CD8-positive, alpha-beta memory T cell (primary cell): ENCODE measurements at regions not wholly inside any gene's neighbourhood (a gene's known extent, or its start where the extent isn't known, plus 50 kb on each side); places are given as distances from the start of the nearest gene placed in this dataset.

Experiments used
- CTCF ChIA-PET: fragments of 350-600 bp; sonication (Branson Sonifier 250); formaldehyde crosslinking; loops from one replicate; lab custom pipeline; 2021; ENCODE audit warnings: antibody characterized with exemption; lab: Charles Lee
- POLR2A ChIA-PET: fragments of 350-600 bp; sonication (Branson Sonifier 250); formaldehyde crosslinking; loops from one replicate; lab custom pipeline; 2021; ENCODE audit warnings: antibody characterized with exemption; lab: Charles Lee
- DNase-seq, 5 donors: peaks; one replicate each; pipeline versions ENCODE4 v3.0.0 to v3.0.0-alpha.2; 2020 to 2022; ENCODE audit warnings: mixed read lengths in 1 of 5
- H3K27ac ChIP-seq: one replicate; pipeline ENCODE4 v1.7.0; 2013; ENCODE audit warnings: low read depth, mild to moderate bottlenecking, low read length, moderate library complexity
- H3K27me3 ChIP-seq: 2 replicates; pipeline ENCODE4 v1.7.0; 2013; ENCODE audit warnings: low read length, mild to moderate bottlenecking; ENCODE audit not compliant: insufficient read depth, poor library complexity, severe bottlenecking
- H3K36me3 ChIP-seq: 2 replicates; pipeline ENCODE4 v1.7.0; 2013; ENCODE audit warnings: mild to moderate bottlenecking, low read length, moderate library complexity; ENCODE audit not compliant: insufficient read depth
- H3K4me1 ChIP-seq: 2 replicates; pipeline ENCODE4 v1.7.0; 2013; ENCODE audit warnings: mild to moderate bottlenecking, low read length, moderate library complexity; ENCODE audit not compliant: insufficient read depth
- H3K4me3 ChIP-seq: 2 replicates; pipeline ENCODE4 v1.7.0; 2013; ENCODE audit warnings: mild to moderate bottlenecking, low read length
- H3K9me3 ChIP-seq: 2 replicates; pipeline ENCODE4 v1.7.0; 2013; ENCODE audit warnings: mild to moderate bottlenecking, low read length
- H3K27ac Mint-ChIP-seq, 8 donors: one replicate each; pipeline ENCODE4 v1.8.0; 2020 to 2021; ENCODE audit warnings: mixed read lengths in 8 of 8, mild to moderate bottlenecking in 6 of 8, inconsistent platforms in 3 of 8, moderate library complexity in 3 of 8
- H3K27me3 Mint-ChIP-seq, 2 donors: one replicate each; pipeline ENCODE4 v1.8.0; 2020 to 2021; ENCODE audit warnings: mixed read lengths in 2 of 2, mild to moderate bottlenecking in 1 of 2, moderate library complexity in 1 of 2
- H3K36me3 Mint-ChIP-seq, 3 donors: one replicate each; pipeline ENCODE4 v1.8.0; 2020 to 2021; ENCODE audit warnings: mixed read lengths in 3 of 3, inconsistent platforms in 1 of 3, mild to moderate bottlenecking in 1 of 3
- H3K4me1 Mint-ChIP-seq, 3 donors: one replicate each; pipeline ENCODE4 v1.8.0; 2020 to 2021; ENCODE audit warnings: mixed read lengths in 3 of 3, inconsistent platforms in 1 of 3, mild to moderate bottlenecking in 1 of 3
- H3K4me3 Mint-ChIP-seq, 7 donors: one replicate each; pipeline ENCODE4 v1.8.0; 2020 to 2021; ENCODE audit warnings: mixed read lengths in 7 of 7, mild to moderate bottlenecking in 6 of 7, moderate library complexity in 4 of 7, inconsistent platforms in 2 of 7
- H3K9me3 Mint-ChIP-seq, 5 donors: one replicate each; pipeline ENCODE4 v1.8.0; 2020 to 2022; ENCODE audit warnings: mixed read lengths in 5 of 5, mild to moderate bottlenecking in 3 of 5, moderate library complexity in 2 of 5, inconsistent platforms in 1 of 5

DNA sequence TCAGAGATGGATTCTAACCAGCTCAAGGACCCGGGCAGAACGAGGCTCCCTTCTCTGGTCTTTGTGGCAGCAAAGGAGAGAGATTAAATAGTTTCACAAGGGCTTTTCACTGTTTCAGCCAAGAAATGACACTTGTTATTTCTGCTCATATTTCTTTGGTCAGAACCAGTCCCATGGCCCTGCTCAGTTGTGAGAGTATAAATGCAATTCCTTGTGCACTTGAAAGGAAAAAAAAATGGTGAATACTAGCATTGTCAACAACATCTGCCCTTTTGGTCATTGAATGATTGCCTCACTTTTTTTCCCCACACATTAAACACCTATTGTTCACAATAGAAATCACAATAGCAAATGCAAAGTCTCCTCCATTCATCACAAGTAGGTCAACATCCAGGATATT lies 104.4 kb downstream of the RDH14 start:
- ChIA-PET CTCF (no interaction called here), POLR2A (no interaction called here)
- no peaks in the 10 kb centered on the region for H3K4me1 Mint-ChIP-seq

DNA sequence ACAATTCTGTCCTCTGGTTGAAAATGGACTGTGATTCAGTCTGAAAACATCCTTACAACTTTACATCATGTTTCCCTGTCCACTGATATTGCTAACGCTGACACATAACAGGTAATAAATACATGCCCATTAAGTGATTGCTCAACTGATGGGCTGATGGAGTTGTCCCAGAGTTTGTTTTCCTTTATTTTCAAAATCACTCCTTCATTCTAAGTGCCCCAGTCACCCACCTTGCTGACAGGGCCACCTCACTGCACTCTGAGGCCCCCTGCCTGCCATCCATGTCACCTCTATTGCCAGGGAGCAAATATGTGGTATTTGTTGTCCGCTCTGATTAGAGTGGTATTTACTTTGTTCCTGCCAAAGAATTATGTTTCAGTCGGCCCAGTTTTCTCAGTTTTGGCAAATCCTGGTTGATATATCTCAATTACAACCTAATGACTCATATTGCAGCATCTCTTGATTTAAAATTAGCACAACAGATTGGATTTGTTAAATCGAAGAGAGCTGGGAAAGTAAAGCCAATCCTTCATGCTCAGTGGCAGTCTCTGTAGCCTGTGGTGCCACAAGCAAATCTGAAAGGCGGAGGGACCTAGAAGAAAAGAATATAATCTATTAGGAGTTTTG lies 105.1 kb downstream of the RDH14 start:
- H3K4me1 ChIP-seq, result no peaks in the 10 kb centered on the region
- no peaks in the 10 kb centered on the region for H3K4me1 Mint-ChIP-seq
- H3K27ac Mint-ChIP-seq, result no peak overlapping the region
- peaks cover 0 to 10% (median 0%) of the 10 kb centered on the region in 5 donors for H3K9me3 Mint-ChIP-seq
- H3K9me3 ChIP-seq, result no peaks in the 10 kb centered on the region
- CTCF ChIA-PET, result no interaction called here
- H3K36me3 Mint-ChIP-seq, result no peaks in the 10 kb centered on the region
- no peak for DNase-seq
- POLR2A ChIA-PET, result no interaction called here
- H3K36me3 ChIP-seq, result no peaks in the 10 kb centered on the region
- peaks cover 5 to 17% of the 10 kb centered on the region in 2 donors for H3K27me3 Mint-ChIP-seq
- no peaks in the 10 kb centered on the region for H3K27me3 ChIP-seq
- no peak overlapping the region for H3K4me3 Mint-ChIP-seq
- no peak overlapping the region for H3K27ac ChIP-seq
- H3K4me3 ChIP-seq, result no peak overlapping the region

More for the DNA sequence above, 104.4 kb downstream of the RDH14 start:
- peaks cover 5 to 13% of the 10 kb centered on the region in 2 donors for H3K27me3 Mint-ChIP-seq
- DNase-seq, result no peak
- Histone ChIP-seq H3K36me3 (no peaks in the 10 kb centered on the region), H3K27me3 (no peaks in the 10 kb centered on the region), H3K27ac (no peak overlapping the region), H3K4me1 (no peaks in the 10 kb centered on the region), H3K9me3 (no peaks in the 10 kb centered on the region), H3K4me3 (no peak overlapping the region)
- no peak overlapping the region for H3K27ac Mint-ChIP-seq
- H3K36me3 Mint-ChIP-seq, result no peaks in the 10 kb centered on the region
- H3K4me3 Mint-ChIP-seq, result no peak overlapping the region
- H3K9me3 Mint-ChIP-seq, result peaks cover 0 to 10% (median 4%) of the 10 kb centered on the region in 5 donors

DNA sequence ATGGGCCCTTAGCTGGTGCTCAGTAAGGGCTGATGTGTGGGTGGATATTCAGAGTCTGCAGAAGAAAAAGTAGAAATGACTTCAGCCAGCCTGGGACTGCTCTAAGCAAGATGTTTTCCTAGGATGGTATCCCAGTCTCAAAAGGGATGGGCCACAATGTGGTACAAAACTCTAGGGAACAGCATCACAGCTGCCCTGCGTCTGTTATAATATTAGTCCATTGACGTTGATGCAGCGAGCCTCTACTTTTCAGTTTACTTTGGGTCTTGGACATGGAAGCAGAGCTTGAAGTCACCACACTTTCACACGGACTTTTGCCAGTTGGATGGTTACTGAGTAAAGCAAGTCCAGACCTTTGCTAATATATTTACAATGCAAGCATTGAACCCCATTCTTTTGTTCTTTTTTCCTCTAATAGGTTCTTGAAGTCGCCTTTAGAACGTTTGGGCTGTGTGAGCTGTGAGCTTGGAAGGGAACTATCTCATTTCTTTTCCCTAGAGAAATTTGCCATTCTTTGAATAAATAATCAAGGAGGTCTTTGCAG lies 105.7 kb downstream of the RDH14 start:
- Mint-ChIP-seq H3K27me3 (peaks cover 3 to 18% of the 10 kb centered on the region in 2 donors), H3K27ac (no peak overlapping the region), H3K36me3 (no peaks in the 10 kb centered on the region), H3K4me1 (no peaks in the 10 kb centered on the region), H3K9me3 (peaks cover 0 to 7% (median 0%) of the 10 kb centered on the region in 5 donors), H3K4me3 (no peak overlapping the region)
- no peak overlapping the region for H3K27ac ChIP-seq
- ChIA-PET CTCF (no interaction called here), POLR2A (no interaction called here)
- no peak for DNase-seq
- H3K27me3 ChIP-seq, result no peaks in the 10 kb centered on the region
- no peaks in the 10 kb centered on the region for H3K36me3 ChIP-seq
- H3K4me3 ChIP-seq, result no peak overlapping the region
- H3K9me3 ChIP-seq, result no peaks in the 10 kb centered on the region
- H3K4me1 ChIP-seq, result no peaks in the 10 kb centered on the region

DNA sequence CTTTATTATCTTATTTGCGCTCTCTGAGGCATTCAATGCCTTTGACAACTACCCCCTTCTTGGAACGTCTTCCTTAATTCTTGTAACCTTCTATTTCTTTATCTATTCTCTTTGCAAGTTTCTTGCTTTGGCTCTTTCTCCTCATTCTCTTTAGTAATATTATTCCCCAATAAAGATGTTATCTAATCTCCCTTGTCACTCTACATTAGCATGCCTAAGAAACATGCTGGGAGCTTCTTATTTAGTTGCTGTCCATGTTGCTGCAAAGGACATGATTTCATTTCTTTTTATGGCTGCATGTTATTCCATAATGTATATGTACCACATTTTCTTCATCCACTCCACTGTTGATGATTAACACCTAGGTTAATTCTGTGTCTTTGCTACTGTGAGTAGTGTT lies 113.7 kb downstream of the RDH14 start:
- H3K36me3 ChIP-seq, result no peaks in the 10 kb centered on the region
- no peak overlapping the region for H3K4me3 ChIP-seq
- no peak overlapping the region for H3K27ac ChIP-seq
- H3K27ac Mint-ChIP-seq, result no peak overlapping the region
- DNase-seq, result no peak
- POLR2A ChIA-PET, result no interaction called here
- H3K27me3 ChIP-seq, result no peaks in the 10 kb centered on the region
- H3K9me3 Mint-ChIP-seq, result no peaks in the 10 kb centered on the region
- H3K4me3 Mint-ChIP-seq, result no peak overlapping the region
- H3K4me1 ChIP-seq, result no peaks in the 10 kb centered on the region
- no peaks in the 10 kb centered on the region for H3K36me3 Mint-ChIP-seq
- peaks cover 3 to 28% of the 10 kb centered on the region in 2 donors for H3K27me3 Mint-ChIP-seq
- no peaks in the 10 kb centered on the region for H3K9me3 ChIP-seq
- no peaks in the 10 kb centered on the region for H3K4me1 Mint-ChIP-seq
- CTCF ChIA-PET, result no interaction called here

DNA sequence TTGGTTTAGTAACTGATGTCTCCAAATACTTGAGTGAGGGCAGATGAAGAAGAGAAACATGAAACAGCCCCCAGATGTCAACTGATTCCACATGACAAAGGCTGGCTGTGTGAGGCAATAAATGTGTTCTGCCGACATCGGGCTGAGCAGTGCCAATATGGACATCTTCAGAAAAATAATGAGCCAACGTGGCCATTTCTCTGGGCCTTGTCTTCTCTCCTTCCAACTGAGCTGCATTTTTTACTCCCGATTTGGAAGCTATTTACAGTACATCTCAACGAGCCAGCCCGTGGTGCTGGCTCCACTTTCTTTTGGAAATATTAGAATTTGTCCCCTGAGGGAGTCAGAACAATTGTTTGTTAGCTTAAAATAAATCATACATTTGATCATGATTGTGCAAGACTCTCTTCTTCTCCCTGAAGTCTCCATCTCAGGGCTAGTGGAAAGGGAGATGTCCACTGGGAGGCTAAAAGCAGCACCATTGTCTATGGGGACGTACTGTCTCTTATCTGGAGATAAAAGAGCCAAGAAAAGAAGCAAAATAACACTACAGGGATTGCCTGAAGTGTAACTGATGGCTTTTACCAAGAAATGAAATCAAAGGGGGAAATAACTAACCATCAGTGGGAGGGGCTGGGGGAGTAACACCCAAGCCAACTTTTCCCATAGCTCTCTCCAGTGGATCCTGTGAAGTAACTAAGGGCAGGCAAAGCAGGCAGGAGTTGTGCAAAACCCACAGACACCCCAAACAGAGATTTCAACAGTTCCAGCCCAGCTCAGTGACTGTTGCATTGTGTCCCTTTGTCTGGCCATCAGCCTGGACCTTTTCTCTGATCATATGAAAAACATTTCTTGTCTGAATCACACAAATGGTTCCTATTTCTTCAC lies 114.8 kb downstream of the RDH14 start:
- no peaks in the 10 kb centered on the region for H3K9me3 ChIP-seq
- Mint-ChIP-seq H3K4me3 (no peak overlapping the region), H3K27me3 (peaks cover 3 to 35% of the 10 kb centered on the region in 2 donors), H3K36me3 (no peaks in the 10 kb centered on the region), H3K9me3 (no peaks in the 10 kb centered on the region), H3K27ac (peak overlapping the region in 1 of 8 donors; percentile 21), H3K4me1 (no peaks in the 10 kb centered on the region)
- H3K27me3 ChIP-seq, result no peaks in the 10 kb centered on the region
- H3K4me3 ChIP-seq, result no peak overlapping the region
- POLR2A ChIA-PET, result no interaction called here
- H3K4me1 ChIP-seq, result no peaks in the 10 kb centered on the region
- H3K36me3 ChIP-seq, result no peaks in the 10 kb centered on the region
- CTCF ChIA-PET, result no interaction called here
- DNase-seq, result no peak
- H3K27ac ChIP-seq, result no peak overlapping the region

DNA sequence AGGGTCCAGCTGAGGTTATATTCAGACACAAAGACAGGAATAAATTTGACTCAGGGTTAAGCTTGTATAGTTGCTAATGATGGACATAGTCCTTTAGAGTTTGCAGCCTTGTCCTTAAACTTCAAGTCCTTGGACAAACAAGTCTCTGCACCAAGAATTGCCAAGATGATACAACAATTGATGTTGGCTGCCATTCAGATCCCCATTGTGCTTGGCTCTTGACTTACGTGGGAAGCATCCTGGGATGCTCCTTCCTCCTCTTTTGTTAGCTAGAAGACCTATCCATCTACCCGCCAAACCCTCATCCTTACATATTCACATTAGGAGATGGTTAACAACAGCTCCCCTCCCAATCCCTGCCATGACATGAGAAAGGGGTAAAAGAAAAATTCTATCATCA lies 115.6 kb downstream of the RDH14 start:
- CTCF ChIA-PET, result no interaction called here

DNA sequence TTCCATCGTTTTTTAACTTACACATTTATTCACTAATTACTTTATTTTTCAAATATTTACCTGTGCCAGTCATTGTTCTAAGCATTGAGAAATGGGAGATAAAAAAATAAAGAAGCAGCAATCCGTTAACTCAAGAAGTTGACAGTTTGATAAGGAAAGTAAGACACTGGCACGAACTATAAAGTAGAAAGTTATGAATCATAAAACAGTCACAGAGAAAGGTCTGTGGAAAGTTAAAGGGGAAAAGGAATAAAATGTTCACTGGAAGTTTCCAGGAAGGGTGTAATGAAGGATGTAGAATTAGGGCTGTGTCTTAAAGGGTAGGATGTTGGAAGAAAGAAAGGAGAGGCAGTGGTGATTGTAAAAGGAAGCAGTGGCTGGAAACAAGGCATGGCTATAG lies 118.9 kb downstream of the RDH14 start:
- Mint-ChIP-seq H3K4me3 (no peak overlapping the region), H3K36me3 (no peaks in the 10 kb centered on the region), H3K27ac (no peak overlapping the region), H3K4me1 (no peaks in the 10 kb centered on the region), H3K9me3 (no peaks in the 10 kb centered on the region), H3K27me3 (peaks cover 3 to 31% of the 10 kb centered on the region in 2 donors)
- POLR2A ChIA-PET, result no interaction called here
- H3K27me3 ChIP-seq, result no peaks in the 10 kb centered on the region
- no peak overlapping the region for H3K4me3 ChIP-seq
- no peaks in the 10 kb centered on the region for H3K4me1 ChIP-seq
- H3K9me3 ChIP-seq, result no peaks in the 10 kb centered on the region
- DNase-seq, result no peak
- CTCF ChIA-PET, result no interaction called here
- no peak overlapping the region for H3K27ac ChIP-seq
- H3K36me3 ChIP-seq, result no peaks in the 10 kb centered on the region

More for the DNA sequence above, 115.6 kb downstream of the RDH14 start:
- Histone ChIP-seq H3K4me1 (no peaks in the 10 kb centered on the region), H3K36me3 (no peaks in the 10 kb centered on the region), H3K27me3 (no peaks in the 10 kb centered on the region), H3K9me3 (no peaks in the 10 kb centered on the region), H3K4me3 (no peak overlapping the region), H3K27ac (no peak overlapping the region)
- Mint-ChIP-seq H3K9me3 (no peaks in the 10 kb centered on the region), H3K36me3 (no peaks in the 10 kb centered on the region), H3K4me1 (no peaks in the 10 kb centered on the region), H3K27me3 (peaks cover 3 to 31% of the 10 kb centered on the region in 2 donors), H3K4me3 (no peak overlapping the region), H3K27ac (no peak overlapping the region)
- no peak for DNase-seq
- POLR2A ChIA-PET, result no interaction called here

DNA sequence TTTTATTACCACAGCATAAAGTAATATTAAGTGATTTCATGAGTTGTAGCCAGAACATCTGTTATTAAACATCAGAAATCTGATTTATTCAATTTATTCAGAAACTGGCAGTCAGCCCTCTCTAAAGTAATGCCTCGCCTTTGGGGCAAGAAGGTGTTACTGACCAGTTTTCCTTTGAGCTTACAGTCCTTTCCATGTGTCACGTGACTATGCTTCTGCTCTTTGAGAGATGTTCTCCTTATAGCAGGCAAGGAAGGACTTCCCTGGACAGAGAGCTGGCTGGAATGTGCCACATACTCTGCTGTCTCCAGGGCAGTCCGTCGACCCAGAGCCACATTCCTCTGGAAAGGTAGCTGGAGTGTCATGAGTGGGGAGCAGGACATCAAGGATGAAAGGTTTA lies 119.7 kb downstream of the RDH14 start:
- no peak overlapping the region for H3K27ac Mint-ChIP-seq
- H3K36me3 ChIP-seq, result no peaks in the 10 kb centered on the region
- H3K27ac ChIP-seq, result no peak overlapping the region
- no peak overlapping the region for H3K4me3 ChIP-seq
- no peaks in the 10 kb centered on the region for H3K9me3 Mint-ChIP-seq
- no peaks in the 10 kb centered on the region for H3K9me3 ChIP-seq
- no peak overlapping the region for H3K4me3 Mint-ChIP-seq
- ChIA-PET POLR2A (no interaction called here), CTCF (no interaction called here)
- H3K4me1 ChIP-seq, result no peaks in the 10 kb centered on the region
- H3K4me1 Mint-ChIP-seq, result no peaks in the 10 kb centered on the region
- no peaks in the 10 kb centered on the region for H3K27me3 ChIP-seq
- DNase-seq, result no peak
- H3K36me3 Mint-ChIP-seq, result no peaks in the 10 kb centered on the region
- peaks cover 3 to 26% of the 10 kb centered on the region in 2 donors for H3K27me3 Mint-ChIP-seq
